WTC11 (cell line): ENCODE measurements at regions not wholly inside any gene's neighbourhood (a gene's known extent, or its start where the extent isn't known, plus 50 kb on each side); places are given as distances from the start of the nearest gene placed in this dataset.

ENCODE experiments used
- ATAC-seq: fragments of 200-7000 bp; cut with Tn5 transposase; 2 replicates; pipeline ENCODE4 v1.10.0; 2021; ENCODE audit warnings: mild to moderate bottlenecking, moderate library complexity
- CTCF ChIA-PET: fragments of 300-600 bp; sonication (Branson Sonifier 250); formaldehyde crosslinking; loops from one replicate; lab custom pipeline; 2021; ENCODE audit warnings: antibody characterized with exemption; lab: Charles Lee
- POLR2A ChIA-PET: fragments of 350-600 bp; sonication (Branson Sonifier 250); formaldehyde crosslinking; loops from one replicate; lab custom pipeline; 2021; ENCODE audit warnings: antibody characterized with exemption; lab: Charles Lee
- DNase-seq: peaks from one replicate; pipeline ENCODE4 v3.0.0; 2021; ENCODE audit warnings: low spot score
- H3K27ac Mint-ChIP-seq: 2 replicates; pipeline ENCODE4 v1.8.0; 2021; ENCODE audit warnings: mixed read lengths
- H3K27me3 Mint-ChIP-seq: 2 replicates; pipeline ENCODE4 v1.8.0; 2021; ENCODE audit warnings: low read depth, mild to moderate bottlenecking, moderate library complexity, mixed read lengths
- H3K36me3 Mint-ChIP-seq: 2 replicates; pipeline ENCODE4 v1.8.0; 2021; ENCODE audit warnings: mixed read lengths
- H3K4me1 Mint-ChIP-seq: 2 replicates; pipeline ENCODE4 v1.8.0; 2022; ENCODE audit warnings: mixed read lengths
- H3K4me3 Mint-ChIP-seq: 2 replicates; pipeline ENCODE4 v1.8.0; 2021; ENCODE audit warnings: mild to moderate bottlenecking, moderate library complexity, mixed read lengths
- H3K9me3 Mint-ChIP-seq: 2 replicates; pipeline ENCODE4 v1.8.0; 2021; ENCODE audit warnings: mixed read lengths
- ATF6 ChIP-seq: sonication (generic); formaldehyde crosslinking; IDR thresholded peaks from 2 replicates; pipeline ENCODE4 v1.8.1; 2023; ENCODE audit warnings: mild to moderate bottlenecking, missing genetic modification reagents
- CREB1 ChIP-seq: sonication (generic); formaldehyde crosslinking; IDR thresholded peaks from 2 replicates; pipeline ENCODE4 v1.8.0; 2023; ENCODE audit warnings: mild to moderate bottlenecking, missing genetic modification reagents
- CTCF ChIP-seq: fragments of 200-600 bp; IDR thresholded peaks from 2 replicates; pipeline ENCODE4 v1.8.0; 2022; ENCODE audit warnings: antibody characterized with exemption
- E2F4 ChIP-seq: sonication (generic); formaldehyde crosslinking; IDR thresholded peaks from 2 replicates; pipeline ENCODE4 v1.8.1; 2022; ENCODE audit warnings: low read depth, mild to moderate bottlenecking, moderate library complexity, missing genetic modification reagents, borderline replicate concordance
- FOXK1 ChIP-seq: sonication (generic); formaldehyde crosslinking; IDR thresholded peaks from 2 replicates; pipeline ENCODE4 v1.8.0; 2022; ENCODE audit warnings: mild to moderate bottlenecking, moderate library complexity, missing genetic modification reagents
- GRHL2 ChIP-seq: fragments of 250-450 bp; sonication (Bioruptor Pico); IDR thresholded peaks from 2 replicates; pipeline ENCODE4 v1.8.0; 2022; ENCODE audit warnings: mild to moderate bottlenecking, moderate library complexity; ENCODE audit not compliant: insufficient replicate concordance, severe bottlenecking
- HMGXB4 ChIP-seq: sonication (generic); formaldehyde crosslinking; IDR thresholded peaks from 2 replicates; pipeline ENCODE4 v1.8.1; 2023; ENCODE audit warnings: mild to moderate bottlenecking, moderate library complexity, missing genetic modification reagents
- MAX ChIP-seq: sonication (generic); formaldehyde crosslinking; IDR thresholded peaks from 2 replicates; pipeline ENCODE4 v1.8.0; 2022; ENCODE audit warnings: mild to moderate bottlenecking, missing genetic modification reagents
- MYBL2 ChIP-seq: sonication (generic); formaldehyde crosslinking; IDR thresholded peaks from 2 replicates; pipeline ENCODE4 v1.8.1; 2023; ENCODE audit warnings: mild to moderate bottlenecking, moderate library complexity, missing genetic modification reagents
- PRRX2 ChIP-seq: fragments of 250-450 bp; sonication (Bioruptor Pico); IDR thresholded peaks from 2 replicates; pipeline ENCODE4 v1.8.0; 2021; ENCODE audit warnings: mild to moderate bottlenecking
- SMAD3 ChIP-seq: sonication (generic); formaldehyde crosslinking; IDR thresholded peaks from 2 replicates; pipeline ENCODE4 v1.8.0; 2022; ENCODE audit warnings: missing genetic modification reagents, mild to moderate bottlenecking, borderline replicate concordance
- SP1 ChIP-seq: sonication (generic); formaldehyde crosslinking; conservative IDR thresholded peaks from 2 replicates; pipeline ENCODE4 v1.8.1; 2022; ENCODE audit warnings: missing genetic modification reagents
- TCF7 ChIP-seq: sonication (generic); formaldehyde crosslinking; IDR thresholded peaks from 2 replicates; pipeline ENCODE4 v1.8.0; 2022; ENCODE audit warnings: mild to moderate bottlenecking, low read depth, missing genetic modification reagents, moderate library complexity
- ZNF121 ChIP-seq: sonication (generic); formaldehyde crosslinking; IDR thresholded peaks from 2 replicates; pipeline ENCODE4 v1.8.0; 2023; ENCODE audit warnings: missing genetic modification reagents
- ZNF281 ChIP-seq: sonication (generic); formaldehyde crosslinking; IDR thresholded peaks from 2 replicates; pipeline ENCODE4 v1.8.0; 2023; ENCODE audit warnings: mild to moderate bottlenecking, missing genetic modification reagents
- ZNF671 ChIP-seq: fragments of 250-450 bp; sonication (Bioruptor Pico); IDR thresholded peaks from 2 replicates; pipeline ENCODE4 v1.8.0; 2021; ENCODE audit warnings: mild to moderate bottlenecking

- Mint-ChIP-seq H3K4me3 (no peak overlapping the region), H3K27ac (no peak overlapping the region), H3K27me3 (peaks cover 19% of the 10 kb centered on the region), H3K36me3 (no peaks in the 10 kb centered on the region), H3K9me3 (no peaks in the 10 kb centered on the region; the same call in 1 of the 2 replicates), H3K4me1 (peaks cover 4% of the 10 kb centered on the region; the same call in 1 of the 2 replicates)
- TF ChIP-seq HMGXB4 (CRISPR knock-in tag) = 0 out of 2 replicates have a peak, but pooled peaks have one; percentile 31
- no peak for TF ChIP-seq TCF7 (CRISPR knock-in tag)
- peak; percentile 78 for TF ChIP-seq CTCF
- peak; percentile 73 for DNase-seq
- ChIA-PET CTCF (interaction anchor here (0.6 to 2.0 kb wide), 41 partner anchors 8 to 919 kb away, joined by 3 to 21 read pairs (median 4); no protein-coding TSS in a partner anchor), POLR2A (no interaction called here)
- ATAC-seq = peak; percentile 88
Measured at GRCh38 chr20:60210779-60211617, 252.8 kb downstream of the CDH26 start.

GRCh38 chr20:60211618-60212463 is 253.6 kb downstream of the CDH26 start:
- no peaks in the 10 kb centered on the region for H3K9me3 Mint-ChIP-seq
- CTCF ChIA-PET = interaction anchor here (1.0 to 2.1 kb wide), 9 partner anchors 10 to 242 kb away, joined by 4 to 21 read pairs (median 5); no protein-coding TSS in a partner anchor
- TF ChIP-seq ZNF671 = no peak
- TF ChIP-seq MAX (CRISPR knock-in tag) = no peak
- TF ChIP-seq PRRX2 (CRISPR knock-in tag) = no peak
- no peak for TF ChIP-seq MYBL2 (CRISPR knock-in tag)
- TF ChIP-seq SMAD3 (CRISPR knock-in tag) = no peak
- no peak for TF ChIP-seq ZNF281
- TF ChIP-seq ZNF121 = no peak
- no peak for TF ChIP-seq SP1 (CRISPR knock-in tag)
- no peak for TF ChIP-seq GRHL2
- no peak for TF ChIP-seq E2F4
- TF ChIP-seq FOXK1 (CRISPR knock-in tag) = no peak
- TF ChIP-seq CREB1 = no peak
- no peak for TF ChIP-seq ATF6 (CRISPR knock-in tag)
- H3K27me3 Mint-ChIP-seq = peaks cover 19% of the 10 kb centered on the region
- POLR2A ChIA-PET = no interaction called here
- peaks cover 4% of the 10 kb centered on the region; the same call in 1 of the 2 replicates for H3K4me1 Mint-ChIP-seq
- ATAC-seq (no peak), DNase-seq (no peak)
- no peak overlapping the region for H3K4me3 Mint-ChIP-seq
- no peak overlapping the region for H3K27ac Mint-ChIP-seq
- no peaks in the 10 kb centered on the region for H3K36me3 Mint-ChIP-seq
